Adrenal gland (tissue), 5 donors: ENCODE measurements at regions not wholly inside any gene's neighbourhood (a gene's known extent, or its start where the extent isn't known, plus 50 kb on each side); places are given as distances from the start of the nearest gene placed in this dataset.

Experiments
- POLR2A ChIP-seq, 2 donors: fragments of 450-650 bp; IDR thresholded peaks; one replicate each; pipeline ENCODE4 v1.6.1; 2017; ENCODE audit warnings: antibody characterized with exemption in 2 of 2, mild to moderate bottlenecking in 2 of 2, moderate library complexity in 1 of 2
- TF ChIP-seq, protein P1 (sequence below), 6 experiments: fragments of 450-650 bp in 4 of 6; fragments of 200-600 bp in 2 of 6; sonication (generic) in 1 of 6; IDR thresholded peaks; 1 replicate in 5 of 6; 2 replicates in 1 of 6; pipeline versions ENCODE4 v1.5.1 to v1.8.0; 2016 to 2021; ENCODE audit warnings: antibody characterized with exemption in 6 of 6, mild to moderate bottlenecking in 2 of 6, moderate library complexity in 1 of 6
- donor health status: DM: no; HTN: no; CAD: no.

DNA sequence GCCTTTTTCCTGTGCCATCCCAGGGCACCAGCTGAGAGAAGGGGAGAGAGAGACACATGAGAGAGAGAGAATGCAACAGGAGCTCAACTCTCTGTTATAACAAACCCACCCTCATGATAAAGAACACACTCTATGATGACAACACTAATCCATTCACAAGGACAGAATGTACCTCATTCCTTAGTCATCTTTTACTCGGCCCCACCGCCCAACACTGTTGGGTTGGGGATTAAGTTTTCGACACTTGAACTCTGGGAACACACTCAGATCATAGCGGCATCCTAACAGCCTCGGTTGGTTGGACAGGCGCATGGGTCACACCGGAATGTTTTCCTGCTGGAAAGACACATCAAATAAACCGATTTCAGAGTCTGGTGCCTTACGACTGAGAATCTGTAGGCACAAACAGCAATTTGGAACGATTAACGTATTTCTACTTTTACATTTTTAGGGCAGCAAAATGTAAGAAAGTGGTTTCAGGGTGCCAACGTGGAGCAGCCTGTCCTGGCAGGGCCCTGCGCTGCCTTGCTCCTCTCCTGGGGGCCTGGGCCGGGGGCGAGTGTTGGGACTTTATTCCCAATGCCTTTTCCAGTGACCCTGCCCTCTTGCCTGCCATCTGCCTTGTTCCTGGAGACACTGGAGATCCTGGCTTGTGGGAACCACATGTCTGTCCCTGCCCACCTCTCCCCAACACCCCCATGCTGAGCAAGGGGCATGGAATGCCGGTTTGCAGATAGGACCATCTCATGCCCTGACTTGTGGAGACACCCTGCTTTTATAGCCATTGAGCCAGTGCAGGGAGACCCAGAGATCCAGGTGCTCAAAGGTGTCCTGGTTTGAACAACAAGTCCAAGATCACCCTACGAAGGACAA lies 287.0 kb downstream of the TCERG1L start:
- TF ChIP-seq POLR2A (IDR thresholded peaks at IDR 0.05) = no peak
- TF ChIP-seq, protein P1, sequence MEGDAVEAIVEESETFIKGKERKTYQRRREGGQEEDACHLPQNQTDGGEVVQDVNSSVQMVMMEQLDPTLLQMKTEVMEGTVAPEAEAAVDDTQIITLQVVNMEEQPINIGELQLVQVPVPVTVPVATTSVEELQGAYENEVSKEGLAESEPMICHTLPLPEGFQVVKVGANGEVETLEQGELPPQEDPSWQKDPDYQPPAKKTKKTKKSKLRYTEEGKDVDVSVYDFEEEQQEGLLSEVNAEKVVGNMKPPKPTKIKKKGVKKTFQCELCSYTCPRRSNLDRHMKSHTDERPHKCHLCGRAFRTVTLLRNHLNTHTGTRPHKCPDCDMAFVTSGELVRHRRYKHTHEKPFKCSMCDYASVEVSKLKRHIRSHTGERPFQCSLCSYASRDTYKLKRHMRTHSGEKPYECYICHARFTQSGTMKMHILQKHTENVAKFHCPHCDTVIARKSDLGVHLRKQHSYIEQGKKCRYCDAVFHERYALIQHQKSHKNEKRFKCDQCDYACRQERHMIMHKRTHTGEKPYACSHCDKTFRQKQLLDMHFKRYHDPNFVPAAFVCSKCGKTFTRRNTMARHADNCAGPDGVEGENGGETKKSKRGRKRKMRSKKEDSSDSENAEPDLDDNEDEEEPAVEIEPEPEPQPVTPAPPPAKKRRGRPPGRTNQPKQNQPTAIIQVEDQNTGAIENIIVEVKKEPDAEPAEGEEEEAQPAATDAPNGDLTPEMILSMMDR (IDR thresholded peaks at IDR 0.05) = no peak
